Immature natural killer cell (primary cell): ENCODE measurements at regions not wholly inside any gene's neighbourhood (a gene's known extent, or its start where the extent isn't known, plus 50 kb on each side); places are given as distances from the start of the nearest gene placed in this dataset.

ENCODE experiments used
- DNase-seq, 3 donors: peaks; one replicate each; pipeline ENCODE4 v3.0.0; 2022; ENCODE audit warnings: mixed read lengths in 1 of 3
- H3K27ac Mint-ChIP-seq, 6 donors: one replicate each; pipeline ENCODE4 v1.8.0; 2020; ENCODE audit warnings: mixed read lengths in 6 of 6, mild to moderate bottlenecking in 5 of 6, inconsistent platforms in 4 of 6, moderate library complexity in 3 of 6
- H3K27me3 Mint-ChIP-seq, 3 donors: one replicate each; pipeline ENCODE4 v1.8.0; 2020 to 2021; ENCODE audit warnings: low read depth in 3 of 3, mild to moderate bottlenecking in 3 of 3, mixed read lengths in 3 of 3, moderate library complexity in 3 of 3, inconsistent platforms in 1 of 3
- H3K36me3 Mint-ChIP-seq, 3 donors: one replicate each; pipeline ENCODE4 v1.8.0; 2020; ENCODE audit warnings: mixed read lengths in 3 of 3, inconsistent platforms in 2 of 3, mild to moderate bottlenecking in 2 of 3
- H3K4me1 Mint-ChIP-seq, 2 donors: one replicate each; pipeline ENCODE4 v1.8.0; 2020; ENCODE audit warnings: inconsistent platforms in 2 of 2, mild to moderate bottlenecking in 2 of 2, mixed read lengths in 2 of 2, moderate library complexity in 1 of 2
- H3K4me3 Mint-ChIP-seq, 5 donors: one replicate each; pipeline ENCODE4 v1.8.0; 2020; ENCODE audit warnings: mild to moderate bottlenecking in 5 of 5, mixed read lengths in 5 of 5, inconsistent platforms in 3 of 5, moderate library complexity in 3 of 5
- H3K9me3 Mint-ChIP-seq, 6 donors: one replicate each; pipeline ENCODE4 v1.8.0; 2020; ENCODE audit warnings: mild to moderate bottlenecking in 6 of 6, mixed read lengths in 6 of 6, inconsistent platforms in 4 of 6, moderate library complexity in 3 of 6

- no peak overlapping the region for H3K4me3 Mint-ChIP-seq
- H3K27me3 Mint-ChIP-seq = peaks cover 0 to 3% (median 2%) of the 10 kb centered on the region in 3 donors
- no peak overlapping the region for H3K27ac Mint-ChIP-seq
- no peak for DNase-seq
- H3K4me1 Mint-ChIP-seq = no peaks in the 10 kb centered on the region
- peaks cover 0 to 11% (median 6%) of the 10 kb centered on the region in 6 donors for H3K9me3 Mint-ChIP-seq
- no peaks in the 10 kb centered on the region for H3K36me3 Mint-ChIP-seq
Measured at GRCh38 chr6:85121158-85121557, 328.7 kb upstream of the NT5E start.

- Mint-ChIP-seq H3K9me3 (peaks cover 0 to 11% (median 4%) of the 10 kb centered on the region in 6 donors), H3K4me3 (no peak overlapping the region), H3K27me3 (peaks cover 0 to 2% (median 0%) of the 10 kb centered on the region in 3 donors), H3K27ac (no peak overlapping the region), H3K36me3 (no peaks in the 10 kb centered on the region), H3K4me1 (no peaks in the 10 kb centered on the region)
- no peak for DNase-seq
Measured at GRCh38 chr6:85118652-85119235, 331.1 kb upstream of the NT5E start.

- Mint-ChIP-seq H3K36me3 (no peaks in the 10 kb centered on the region), H3K4me3 (no peak overlapping the region), H3K9me3 (peaks cover 0 to 11% (median 3%) of the 10 kb centered on the region in 6 donors), H3K27me3 (peaks cover 0 to 2% (median 0%) of the 10 kb centered on the region in 3 donors), H3K4me1 (no peaks in the 10 kb centered on the region), H3K27ac (no peak overlapping the region)
- no peak for DNase-seq
Measured at GRCh38 chr6:85118233-85118632, 331.6 kb upstream of the NT5E start.

- Mint-ChIP-seq H3K4me3 (no peak overlapping the region), H3K27me3 (peaks cover 0 to 2% (median 0%) of the 10 kb centered on the region in 3 donors), H3K27ac (no peak overlapping the region), H3K4me1 (no peaks in the 10 kb centered on the region), H3K36me3 (no peaks in the 10 kb centered on the region), H3K9me3 (peaks cover 0 to 8% (median 1%) of the 10 kb centered on the region in 6 donors)
- no peak for DNase-seq
Measured at GRCh38 chr6:85116475-85116874, 333.4 kb upstream of the NT5E start.

- H3K4me1 Mint-ChIP-seq = no peaks in the 10 kb centered on the region
Measured at GRCh38 chr6:85115876-85116275, 334.0 kb upstream of the NT5E start.

GRCh38 chr6:85115376-85115775 is 334.5 kb upstream of the NT5E start:
- peaks cover 0 to 6% (median 3%) of the 10 kb centered on the region in 6 donors for H3K9me3 Mint-ChIP-seq
- no peaks in the 10 kb centered on the region for H3K4me1 Mint-ChIP-seq
- no peaks in the 10 kb centered on the region for H3K36me3 Mint-ChIP-seq
- DNase-seq = no peak
- peaks cover 0 to 2% (median 0%) of the 10 kb centered on the region in 3 donors for H3K27me3 Mint-ChIP-seq
- H3K27ac Mint-ChIP-seq = no peak overlapping the region
- H3K4me3 Mint-ChIP-seq = no peak overlapping the region

More at GRCh38 chr6:85115876-85116275, 334.0 kb upstream of the NT5E start:
- Mint-ChIP-seq H3K9me3 (peaks cover 0 to 8% (median 2%) of the 10 kb centered on the region in 6 donors), H3K4me3 (no peak overlapping the region), H3K27ac (no peak overlapping the region), H3K36me3 (no peaks in the 10 kb centered on the region), H3K27me3 (peaks cover 0 to 2% (median 0%) of the 10 kb centered on the region in 3 donors)
- no peak for DNase-seq

GRCh38 chr6:85114581-85114935 is 335.3 kb upstream of the NT5E start:
- Mint-ChIP-seq H3K4me3 (no peak overlapping the region), H3K4me1 (no peaks in the 10 kb centered on the region), H3K27me3 (peaks cover 0 to 2% (median 0%) of the 10 kb centered on the region in 3 donors), H3K27ac (no peak overlapping the region), H3K9me3 (peaks cover 0 to 11% (median 4%) of the 10 kb centered on the region in 6 donors), H3K36me3 (no peaks in the 10 kb centered on the region)
- DNase-seq = no peak

- no peak for DNase-seq
- peaks cover 0 to 11% (median 5%) of the 10 kb centered on the region in 6 donors for H3K9me3 Mint-ChIP-seq
- no peak overlapping the region for H3K27ac Mint-ChIP-seq
- no peaks in the 10 kb centered on the region for H3K4me1 Mint-ChIP-seq
- H3K4me3 Mint-ChIP-seq = no peak overlapping the region
- peaks cover 0 to 1% (median 0%) of the 10 kb centered on the region in 3 donors for H3K27me3 Mint-ChIP-seq
- no peaks in the 10 kb centered on the region for H3K36me3 Mint-ChIP-seq
Measured at GRCh38 chr6:85113934-85114580, 335.8 kb upstream of the NT5E start.

GRCh38 chr6:85112540-85112939 is 337.3 kb upstream of the NT5E start:
- no peak overlapping the region for H3K4me3 Mint-ChIP-seq
- no peak for DNase-seq
- H3K36me3 Mint-ChIP-seq = no peaks in the 10 kb centered on the region
- no peaks in the 10 kb centered on the region for H3K27me3 Mint-ChIP-seq
- H3K27ac Mint-ChIP-seq = no peak overlapping the region
- H3K9me3 Mint-ChIP-seq = peaks cover 0 to 11% (median 2%) of the 10 kb centered on the region in 6 donors
- no peaks in the 10 kb centered on the region for H3K4me1 Mint-ChIP-seq

- H3K9me3 Mint-ChIP-seq = peaks cover 0 to 11% (median 2%) of the 10 kb centered on the region in 6 donors
- no peak overlapping the region for H3K27ac Mint-ChIP-seq
- H3K36me3 Mint-ChIP-seq = no peaks in the 10 kb centered on the region
- no peaks in the 10 kb centered on the region for H3K4me1 Mint-ChIP-seq
- H3K4me3 Mint-ChIP-seq = no peak overlapping the region
- no peaks in the 10 kb centered on the region for H3K27me3 Mint-ChIP-seq
- no peak for DNase-seq
Measured at GRCh38 chr6:85111481-85112011, 338.3 kb upstream of the NT5E start.

GRCh38 chr6:85110943-85111342 is 338.9 kb upstream of the NT5E start:
- Mint-ChIP-seq H3K4me3 (no peak overlapping the region), H3K4me1 (no peaks in the 10 kb centered on the region), H3K36me3 (no peaks in the 10 kb centered on the region), H3K9me3 (peaks cover 0 to 11% (median 4%) of the 10 kb centered on the region in 6 donors), H3K27me3 (no peaks in the 10 kb centered on the region), H3K27ac (no peak overlapping the region)
- DNase-seq = no peak

GRCh38 chr6:85107701-85108100 is 342.2 kb upstream of the NT5E start:
- Mint-ChIP-seq H3K27ac (no peak overlapping the region), H3K27me3 (no peaks in the 10 kb centered on the region), H3K4me3 (no peak overlapping the region), H3K9me3 (peaks cover 5 to 11% (median 7%) of the 10 kb centered on the region in 6 donors), H3K4me1 (no peaks in the 10 kb centered on the region), H3K36me3 (no peaks in the 10 kb centered on the region)
- DNase-seq = no peak

- no peaks in the 10 kb centered on the region for H3K4me1 Mint-ChIP-seq
- peaks cover 13 to 59% (median 27%) of the 10 kb centered on the region in 6 donors for H3K9me3 Mint-ChIP-seq
- H3K36me3 Mint-ChIP-seq = no peaks in the 10 kb centered on the region
- no peak overlapping the region for H3K27ac Mint-ChIP-seq
- no peak overlapping the region for H3K4me3 Mint-ChIP-seq
- H3K27me3 Mint-ChIP-seq = no peaks in the 10 kb centered on the region
- DNase-seq = no peak
Measured at GRCh38 chr6:85096976-85097375, 332.6 kb upstream of the TBX18 start.

GRCh38 chr6:85092226-85092625 is 327.8 kb upstream of the TBX18 start:
- Mint-ChIP-seq H3K27me3 (peaks cover 0 to 2% (median 0%) of the 10 kb centered on the region in 3 donors), H3K27ac (no peak overlapping the region), H3K4me1 (no peaks in the 10 kb centered on the region), H3K4me3 (no peak overlapping the region), H3K36me3 (no peaks in the 10 kb centered on the region), H3K9me3 (peaks cover 8 to 45% (median 13%) of the 10 kb centered on the region in 6 donors)
- no peak for DNase-seq
